ENCODE measurements at regions not wholly inside any gene's neighbourhood (a gene's known extent, or its start where the extent isn't known, plus 50 kb on each side); places are given as distances from the start of the nearest gene placed in this dataset.
A peak's percentile ranks its signal among the peaks of the same experiment; 100 is the strongest.

- Histone ChIP-seq H3K27me3 (ENCODE audit: control insufficient read depth, insufficient read depth, low read length) (no peaks in the 10 kb centered on the region), H3K4me3 (ENCODE audit: insufficient read depth, low read depth, low read length) (no peak overlapping the region), H3K36me3 (replicated peaks; ENCODE audit: control insufficient read depth, insufficient read depth, low read length) (no peaks in the 10 kb centered on the region)
- DNase-seq: peak; percentile 36
Observed at GRCh38 chr20:63123331-63123741, 92.6 kb downstream of the YTHDF1 start.

- no peaks in the 10 kb centered on the region for H3K27me3 ChIP-seq (ENCODE audit: control insufficient read depth, insufficient read depth, low read length)
- peak; percentile 22 for DNase-seq
- no peaks in the 10 kb centered on the region for H3K36me3 ChIP-seq (replicated peaks; ENCODE audit: control insufficient read depth, insufficient read depth, low read length)
- H3K4me3 ChIP-seq (ENCODE audit: insufficient read depth, low read depth, low read length): no peak overlapping the region
Observed at GRCh38 chr20:63122626-63123025, 93.3 kb downstream of the YTHDF1 start.

- Histone ChIP-seq H3K27me3 (ENCODE audit: control insufficient read depth, insufficient read depth, low read length) (no peaks in the 10 kb centered on the region), H3K4me3 (ENCODE audit: insufficient read depth, low read depth, low read length) (no peak overlapping the region), H3K36me3 (replicated peaks; ENCODE audit: control insufficient read depth, insufficient read depth, low read length) (no peaks in the 10 kb centered on the region)
- DNase-seq: peak; percentile 63
Observed at GRCh38 chr20:63121749-63122405, 94.1 kb downstream of the YTHDF1 start.

GRCh38 chr20:63121246-63121645, 94.7 kb downstream of the YTHDF1 start:
- no peaks in the 10 kb centered on the region; the same call in 1 of the 2 replicates for H3K27me3 ChIP-seq (ENCODE audit: control insufficient read depth, insufficient read depth, low read length)

GRCh38 chr20:63120808-63121090, 95.2 kb downstream of the YTHDF1 start:
- Histone ChIP-seq H3K27me3 (ENCODE audit: control insufficient read depth, insufficient read depth, low read length) (peaks cover 2% of the 10 kb centered on the region; the same call in 1 of the 2 replicates), H3K36me3 (replicated peaks; ENCODE audit: control insufficient read depth, insufficient read depth, low read length) (no peaks in the 10 kb centered on the region), H3K4me3 (ENCODE audit: insufficient read depth, low read depth, low read length) (no peak overlapping the region)
- peak; percentile 56 for DNase-seq

More at GRCh38 chr20:63121246-63121645, 94.7 kb downstream of the YTHDF1 start:
- no peak for DNase-seq
- Histone ChIP-seq H3K36me3 (replicated peaks; ENCODE audit: control insufficient read depth, insufficient read depth, low read length) (no peaks in the 10 kb centered on the region), H3K4me3 (ENCODE audit: insufficient read depth, low read depth, low read length) (no peak overlapping the region)

- no peak for DNase-seq
- no peaks in the 10 kb centered on the region for H3K36me3 ChIP-seq (replicated peaks; ENCODE audit: control insufficient read depth, insufficient read depth, low read length)
- H3K4me3 ChIP-seq (ENCODE audit: insufficient read depth, low read depth, low read length): no peak overlapping the region
- peaks cover 7% of the 10 kb centered on the region; the same call in 1 of the 2 replicates for H3K27me3 ChIP-seq (ENCODE audit: control insufficient read depth, insufficient read depth, low read length)
Observed at GRCh38 chr20:63119963-63120807, 95.7 kb downstream of the YTHDF1 start.

GRCh38 chr20:63119121-63119962, 96.6 kb downstream of the YTHDF1 start:
- Histone ChIP-seq H3K4me3 (ENCODE audit: insufficient read depth, low read depth, low read length) (no peak overlapping the region), H3K27me3 (ENCODE audit: control insufficient read depth, insufficient read depth, low read length) (peaks cover 8% of the 10 kb centered on the region; the same call in 1 of the 2 replicates), H3K36me3 (replicated peaks; ENCODE audit: control insufficient read depth, insufficient read depth, low read length) (no peaks in the 10 kb centered on the region)
- no peak for DNase-seq

- Histone ChIP-seq H3K27me3 (ENCODE audit: control insufficient read depth, insufficient read depth, low read length) (peaks cover 8% of the 10 kb centered on the region; the same call in 1 of the 2 replicates), H3K36me3 (replicated peaks; ENCODE audit: control insufficient read depth, insufficient read depth, low read length) (no peaks in the 10 kb centered on the region), H3K4me3 (ENCODE audit: insufficient read depth, low read depth, low read length) (no peak overlapping the region)
- DNase-seq: no peak
Observed at GRCh38 chr20:63118303-63119120, 97.4 kb downstream of the YTHDF1 start.

- Histone ChIP-seq H3K4me3 (ENCODE audit: insufficient read depth, low read depth, low read length) (no peak overlapping the region), H3K27me3 (ENCODE audit: control insufficient read depth, insufficient read depth, low read length) (peaks cover 8% of the 10 kb centered on the region; the same call in 1 of the 2 replicates), H3K36me3 (replicated peaks; ENCODE audit: control insufficient read depth, insufficient read depth, low read length) (no peaks in the 10 kb centered on the region)
- DNase-seq: no peak
Observed at GRCh38 chr20:63117661-63118302, 98.1 kb downstream of the YTHDF1 start.

GRCh38 chr20:63117151-63117550, 98.8 kb downstream of the YTHDF1 start:
- Histone ChIP-seq H3K4me3 (ENCODE audit: insufficient read depth, low read depth, low read length) (no peak overlapping the region), H3K36me3 (replicated peaks; ENCODE audit: control insufficient read depth, insufficient read depth, low read length) (no peaks in the 10 kb centered on the region), H3K27me3 (ENCODE audit: control insufficient read depth, insufficient read depth, low read length) (peaks cover 8% of the 10 kb centered on the region; the same call in 1 of the 2 replicates)
- no peak for DNase-seq

- H3K36me3 ChIP-seq (replicated peaks; ENCODE audit: control insufficient read depth, insufficient read depth, low read length): no peaks in the 10 kb centered on the region
- peak; percentile 97 for DNase-seq
- no peak overlapping the region for H3K4me3 ChIP-seq (ENCODE audit: insufficient read depth, low read depth, low read length)
- H3K27me3 ChIP-seq (ENCODE audit: control insufficient read depth, insufficient read depth, low read length): peaks cover 8% of the 10 kb centered on the region; the same call in 1 of the 2 replicates
Observed at GRCh38 chr20:63116412-63117106, 99.4 kb downstream of the YTHDF1 start.

GRCh38 chr20:63115651-63116411, 100.1 kb downstream of the YTHDF1 start:
- Histone ChIP-seq H3K4me3 (ENCODE audit: insufficient read depth, low read depth, low read length) (no peak overlapping the region), H3K27me3 (ENCODE audit: control insufficient read depth, insufficient read depth, low read length) (peaks cover 8% of the 10 kb centered on the region; the same call in 1 of the 2 replicates), H3K36me3 (replicated peaks; ENCODE audit: control insufficient read depth, insufficient read depth, low read length) (no peaks in the 10 kb centered on the region)
- DNase-seq: no peak
